ENCODE measurements at regions not wholly inside any gene's neighbourhood (a gene's known extent, or its start where the extent isn't known, plus 50 kb on each side); places are given as distances from the start of the nearest gene placed in this dataset.

GRCh38 chr20:1773816-1774215 lies 116.2 kb upstream of the SIRPG start:
- no peak overlapping the region for H3K27ac Mint-ChIP-seq

DNA sequence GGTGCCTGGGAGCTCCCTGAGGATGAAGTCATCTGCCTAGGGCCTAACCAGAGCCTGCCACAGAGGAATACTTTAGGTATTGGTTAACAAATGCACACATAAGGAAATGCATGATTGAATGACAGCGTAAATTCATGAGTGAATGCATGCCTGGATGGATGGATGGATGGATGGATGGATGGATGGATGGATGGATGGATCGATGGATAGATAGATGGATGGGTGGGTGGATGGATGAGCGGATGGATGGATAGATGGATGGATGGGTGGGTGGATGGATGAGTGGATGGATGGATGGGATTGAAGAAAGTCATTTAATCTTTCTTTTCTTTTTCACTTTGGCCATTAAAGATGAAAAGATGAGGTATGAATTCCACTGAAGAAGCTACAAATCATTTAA lies 111.9 kb upstream of the SIRPG start:
- DNase-seq (ENCODE audit: low spot score in 2 of 2, unreplicated experiment in 2 of 2): no peak
- Mint-ChIP-seq H3K36me3 (peaks cover 2% of the 10 kb centered on the region), H3K4me1 (no peaks in the 10 kb centered on the region), H3K4me3 (no peak overlapping the region), H3K27me3 (ENCODE audit: low read depth) (peaks cover 5% of the 10 kb centered on the region), H3K27ac (no peak overlapping the region), H3K9me3 (no peaks in the 10 kb centered on the region)
- TF ChIP-seq, protein P1, sequence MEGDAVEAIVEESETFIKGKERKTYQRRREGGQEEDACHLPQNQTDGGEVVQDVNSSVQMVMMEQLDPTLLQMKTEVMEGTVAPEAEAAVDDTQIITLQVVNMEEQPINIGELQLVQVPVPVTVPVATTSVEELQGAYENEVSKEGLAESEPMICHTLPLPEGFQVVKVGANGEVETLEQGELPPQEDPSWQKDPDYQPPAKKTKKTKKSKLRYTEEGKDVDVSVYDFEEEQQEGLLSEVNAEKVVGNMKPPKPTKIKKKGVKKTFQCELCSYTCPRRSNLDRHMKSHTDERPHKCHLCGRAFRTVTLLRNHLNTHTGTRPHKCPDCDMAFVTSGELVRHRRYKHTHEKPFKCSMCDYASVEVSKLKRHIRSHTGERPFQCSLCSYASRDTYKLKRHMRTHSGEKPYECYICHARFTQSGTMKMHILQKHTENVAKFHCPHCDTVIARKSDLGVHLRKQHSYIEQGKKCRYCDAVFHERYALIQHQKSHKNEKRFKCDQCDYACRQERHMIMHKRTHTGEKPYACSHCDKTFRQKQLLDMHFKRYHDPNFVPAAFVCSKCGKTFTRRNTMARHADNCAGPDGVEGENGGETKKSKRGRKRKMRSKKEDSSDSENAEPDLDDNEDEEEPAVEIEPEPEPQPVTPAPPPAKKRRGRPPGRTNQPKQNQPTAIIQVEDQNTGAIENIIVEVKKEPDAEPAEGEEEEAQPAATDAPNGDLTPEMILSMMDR (IDR thresholded peaks at IDR 0.05; ENCODE audit: unreplicated experiment): no peak

More at GRCh38 chr20:1773816-1774215, 116.2 kb upstream of the SIRPG start:
- no peak for DNase-seq (ENCODE audit: low spot score in 2 of 2, unreplicated experiment in 2 of 2)
- TF ChIP-seq, protein P1 (IDR thresholded peaks at IDR 0.05; ENCODE audit: unreplicated experiment): no peak
- no peak overlapping the region for H3K4me3 Mint-ChIP-seq
- H3K4me1 Mint-ChIP-seq: peaks cover 14% of the 10 kb centered on the region
- H3K36me3 Mint-ChIP-seq: peaks cover 4% of the 10 kb centered on the region
- H3K9me3 Mint-ChIP-seq: no peaks in the 10 kb centered on the region
- peaks cover 2% of the 10 kb centered on the region for H3K27me3 Mint-ChIP-seq (ENCODE audit: low read depth)

- TF ChIP-seq, protein P1 (IDR thresholded peaks at IDR 0.05; ENCODE audit: unreplicated experiment): no peak
- no peaks in the 10 kb centered on the region for H3K9me3 Mint-ChIP-seq
- DNase-seq (ENCODE audit: low spot score in 2 of 2, unreplicated experiment in 2 of 2): no peak
- no peak overlapping the region for H3K27ac Mint-ChIP-seq
- peaks cover 11% of the 10 kb centered on the region for H3K27me3 Mint-ChIP-seq (ENCODE audit: low read depth)
- H3K4me1 Mint-ChIP-seq: no peaks in the 10 kb centered on the region
- H3K36me3 Mint-ChIP-seq: no peaks in the 10 kb centered on the region
- H3K4me3 Mint-ChIP-seq: no peak overlapping the region
Measured at GRCh38 chr20:1766731-1767130, 109.2 kb upstream of the SIRPG start.

GRCh38 chr20:1764136-1765033 lies 106.8 kb upstream of the SIRPG start:
- Mint-ChIP-seq H3K4me3 (no peak overlapping the region), H3K27ac (no peak overlapping the region), H3K27me3 (ENCODE audit: low read depth) (peaks cover 29% of the 10 kb centered on the region), H3K9me3 (no peaks in the 10 kb centered on the region), H3K4me1 (no peaks in the 10 kb centered on the region), H3K36me3 (no peaks in the 10 kb centered on the region)
- TF ChIP-seq, protein P1 (IDR thresholded peaks at IDR 0.05; ENCODE audit: unreplicated experiment): peak; percentile 60
- peak; percentile 55 to 76 for DNase-seq (ENCODE audit: low spot score in 2 of 2, unreplicated experiment in 2 of 2)

DNA sequence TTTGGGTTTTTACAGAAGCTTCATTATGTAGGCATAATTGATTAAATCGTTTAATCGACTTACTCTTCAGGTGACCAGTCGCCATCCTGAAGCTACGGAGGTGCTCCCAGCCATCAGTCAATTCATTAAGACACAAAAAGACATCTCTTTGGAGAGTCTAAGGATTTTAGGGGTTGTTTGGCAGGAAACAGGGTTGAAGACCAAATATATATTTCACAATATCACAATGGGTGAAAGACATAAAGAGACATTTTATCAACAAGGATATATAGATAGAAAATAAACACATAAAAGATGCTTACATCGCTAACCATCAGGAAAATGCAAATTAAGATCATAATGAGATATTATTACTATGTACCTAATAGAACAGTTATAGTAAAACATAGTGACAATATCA lies 104.0 kb upstream of the SIRPG start:
- DNase-seq (ENCODE audit: low spot score in 2 of 2, unreplicated experiment in 2 of 2): no peak
- Mint-ChIP-seq H3K4me3 (no peak overlapping the region), H3K27ac (no peak overlapping the region), H3K4me1 (no peaks in the 10 kb centered on the region), H3K9me3 (no peaks in the 10 kb centered on the region), H3K36me3 (no peaks in the 10 kb centered on the region), H3K27me3 (ENCODE audit: low read depth) (peaks cover 31% of the 10 kb centered on the region)
- TF ChIP-seq, protein P1 (IDR thresholded peaks at IDR 0.05; ENCODE audit: unreplicated experiment): no peak

All from mesothelial cell of epicardium (in vitro differentiated cells).